GM19463 (cell line): ENCODE measurements at regions not wholly inside any gene's neighbourhood (a gene's known extent, or its start where the extent isn't known, plus 50 kb on each side); places are given as distances from the start of the nearest gene placed in this dataset.
A peak's percentile ranks its signal among the peaks of the same experiment; 100 is the strongest.
"Not testable (repeated sequence)": the region's sequence is repeated elsewhere in the genome, so short reads cannot be mapped to it uniquely, and the experiment has no call there.

ENCODE experiments used
- ATAC-seq: cut with Tn5 transposase; IDR thresholded peaks from one replicate; pipeline ENCODE4 v1.9.1; 2021; ENCODE audit warnings: mild to moderate bottlenecking, moderate library complexity; ENCODE audit not compliant: unreplicated experiment

- no peak for ATAC-seq
These were observed 145.9 kb upstream of the ZNF608 start for GRCh38 chr5:124892185-124892848.

GRCh38 chr5:124894541-124894940 lies 148.1 kb upstream of the ZNF608 start:
- ATAC-seq, result no peak

- no peak for ATAC-seq
These were observed 148.8 kb upstream of the ZNF608 start for GRCh38 chr5:124895236-124895635.

DNA sequence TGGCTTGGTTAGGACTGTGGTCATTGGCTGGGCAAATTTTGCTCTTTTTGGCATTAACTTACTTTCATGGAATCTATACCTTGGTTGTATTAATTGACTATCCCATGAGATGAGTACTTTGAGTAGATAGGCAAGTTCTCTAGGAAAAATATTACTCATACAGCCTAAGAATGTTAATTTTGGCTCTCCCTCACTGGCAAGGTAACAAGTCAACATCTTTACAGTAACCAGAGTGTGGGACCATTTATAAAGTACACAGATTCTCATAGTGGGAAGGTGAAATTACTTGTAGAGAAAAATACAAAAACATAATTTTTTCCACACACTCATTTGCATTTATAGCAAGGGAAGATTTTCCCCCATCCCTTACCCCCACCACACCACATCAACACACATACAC lies 154.6 kb upstream of the ZNF608 start:
- no peak for ATAC-seq

GRCh38 chr5:124902097-124902821 lies 155.8 kb upstream of the ZNF608 start:
- peak; percentile 99 for ATAC-seq

DNA sequence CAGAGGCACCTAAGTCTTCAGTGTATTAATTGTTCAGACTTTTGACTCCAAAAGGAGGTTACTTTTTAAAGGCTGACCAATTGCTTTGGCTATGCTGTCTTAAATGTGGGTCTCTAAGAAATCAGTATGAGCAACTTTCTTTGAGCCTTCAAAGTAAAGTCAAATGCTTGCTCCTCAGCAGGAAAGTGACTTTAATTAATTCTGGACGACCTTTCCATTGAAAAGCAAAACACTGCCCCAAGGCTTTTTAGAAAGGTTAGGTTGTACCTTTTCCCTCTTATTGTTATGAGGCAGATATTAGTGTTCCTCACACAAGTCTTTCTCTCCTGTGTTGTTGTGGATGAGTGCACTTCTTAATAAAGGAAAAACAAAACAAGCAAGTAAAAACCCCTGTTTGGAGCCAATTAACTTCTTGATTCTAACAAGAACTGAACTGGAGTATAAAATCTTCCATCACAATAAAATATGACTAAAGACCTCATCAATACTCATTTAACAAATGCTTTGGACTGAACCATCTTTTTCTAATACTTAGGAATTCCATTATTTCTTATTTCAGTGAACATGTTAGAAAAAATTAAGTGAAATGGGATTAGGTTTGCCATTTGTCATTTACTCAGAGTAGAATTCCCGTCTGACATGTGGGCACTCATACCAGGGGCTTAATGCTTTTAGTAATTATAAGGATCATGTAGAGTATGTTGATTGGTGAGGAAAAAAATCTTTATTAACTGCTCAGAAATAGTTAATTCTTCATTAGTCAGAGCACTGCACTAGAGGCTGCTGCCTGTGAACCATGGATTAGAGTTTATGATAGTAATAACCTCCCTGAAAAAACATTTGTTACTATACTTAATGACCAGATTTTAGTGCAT lies 159.1 kb upstream of the ZNF608 start:
- ATAC-seq, result no peak

- no peak for ATAC-seq
These were observed 160.1 kb upstream of the ZNF608 start for GRCh38 chr5:124906339-124907097.

DNA sequence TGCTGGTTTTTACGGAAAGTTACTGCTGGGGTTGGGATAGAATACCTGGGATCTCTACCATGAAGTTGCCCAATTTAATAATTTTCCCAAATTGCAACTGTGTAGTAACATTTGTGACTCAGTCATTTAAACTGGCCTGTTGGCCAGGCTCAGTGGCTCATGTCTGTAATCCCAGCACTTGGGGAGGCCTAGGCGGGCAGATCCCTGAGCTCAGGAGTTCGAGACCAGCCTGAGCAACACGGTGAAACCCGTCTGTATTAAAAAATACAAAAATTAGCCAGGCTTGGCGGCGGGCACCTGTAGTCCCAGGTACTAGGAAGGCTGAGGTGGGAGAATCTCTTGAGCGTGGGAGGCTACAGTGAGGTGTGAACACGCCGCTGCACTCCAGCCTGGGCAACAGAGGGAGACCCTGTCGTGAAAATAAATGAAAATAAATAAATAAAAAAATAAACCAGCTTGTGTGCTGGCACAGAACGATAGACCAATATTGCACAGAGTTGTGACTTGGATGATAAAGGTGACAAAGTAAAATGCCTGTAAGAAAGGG lies 160.7 kb upstream of the ZNF608 start:
- ATAC-seq, result no peak

GRCh38 chr5:124908581-124909451 lies 162.4 kb upstream of the ZNF608 start:
- ATAC-seq, result peak; percentile 84

DNA sequence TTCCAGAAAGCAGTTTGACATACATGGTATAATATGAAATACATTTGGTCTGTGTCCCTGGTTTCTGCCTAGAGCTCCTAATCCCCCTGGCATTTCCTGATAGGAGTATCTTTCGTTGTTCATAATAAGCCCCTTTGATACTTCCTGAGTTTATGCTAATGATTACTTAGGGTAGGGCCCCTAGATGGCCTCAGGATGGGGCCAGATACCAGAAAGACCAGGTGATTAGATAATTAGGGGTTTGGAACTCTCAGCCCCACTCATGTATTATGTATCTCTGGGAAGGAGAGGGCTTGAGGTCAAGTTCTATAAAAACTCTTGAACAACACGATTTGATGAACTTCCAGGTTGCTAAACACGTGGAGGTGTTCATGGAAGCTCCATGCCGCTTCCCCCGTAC lies 163.3 kb upstream of the ZNF608 start:
- ATAC-seq, result no peak

- peak; percentile 38 for ATAC-seq
These were observed 164.0 kb upstream of the ZNF608 start for GRCh38 chr5:124910354-124911016.

GRCh38 chr5:124912638-124913328 lies 166.3 kb upstream of the ZNF608 start:
- no peak for ATAC-seq

GRCh38 chr5:124913329-124913653 lies 166.9 kb upstream of the ZNF608 start:
- no peak for ATAC-seq

GRCh38 chr5:124916313-124916712 lies 169.9 kb upstream of the ZNF608 start:
- not testable (repeated sequence) for ATAC-seq

DNA sequence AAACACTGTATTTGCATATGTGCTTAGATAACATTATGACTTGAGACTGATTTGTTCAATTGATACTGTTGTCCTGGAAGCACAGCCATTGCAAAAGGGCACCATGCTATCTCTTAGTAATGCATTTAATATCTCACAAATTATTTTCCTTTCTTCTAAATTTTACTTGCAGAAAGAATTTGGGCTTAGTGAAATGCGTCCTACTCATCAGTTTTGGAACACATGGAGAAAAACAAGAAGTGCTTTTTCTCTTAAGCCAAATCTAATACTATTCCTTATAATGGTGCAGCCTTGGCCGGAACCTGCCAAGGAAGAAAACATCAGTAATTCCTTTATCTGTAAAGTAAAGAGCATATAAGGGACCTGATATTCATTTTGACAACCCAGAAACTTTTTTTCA lies 172.2 kb upstream of the ZNF608 start:
- ATAC-seq, result no peak

DNA sequence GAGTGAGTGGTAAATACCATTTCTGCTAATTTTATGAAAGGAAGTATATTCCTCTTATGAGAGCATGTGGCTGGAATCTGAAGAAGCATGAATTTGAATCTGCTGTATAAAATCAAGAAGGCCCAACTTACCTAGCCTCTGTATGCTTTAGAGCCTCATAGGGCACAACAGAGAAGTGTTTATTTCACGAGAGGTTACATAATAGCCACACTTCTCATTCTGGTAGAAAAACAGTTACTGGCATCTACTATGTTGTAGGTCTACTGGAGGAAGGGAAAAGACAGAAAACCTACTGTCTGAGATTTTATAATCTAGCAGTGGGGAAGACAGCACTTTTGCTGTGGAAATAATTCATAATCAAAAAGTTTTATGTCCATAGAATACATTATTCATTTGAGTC lies 172.6 kb upstream of the ZNF608 start:
- no peak for ATAC-seq

GRCh38 chr5:124919747-124920525 lies 173.5 kb upstream of the ZNF608 start:
- ATAC-seq, result no peak
